Loucy (cell line): ENCODE measurements at regions not wholly inside any gene's neighbourhood (a gene's known extent, or its start where the extent isn't known, plus 50 kb on each side); places are given as distances from the start of the nearest gene placed in this dataset.

ENCODE experiments used
- CTCF ChIP-seq: fragments of 200-600 bp; sonication (generic); conservative IDR thresholded peaks from 2 replicates; pipeline ENCODE4 v1.5.1; 2014; ENCODE audit warnings: mild to moderate bottlenecking, antibody characterized with exemption, low read length
- EZH2phosphoT487 ChIP-seq: fragments of 200-600 bp; IDR thresholded peaks from 2 replicates; pipeline ENCODE4 v1.6.1; 2018; ENCODE audit warnings: antibody characterized with exemption, mild to moderate bottlenecking, moderate library complexity, borderline replicate concordance

GRCh38 chr11:36724742-36725385, 126.8 kb upstream of the RAG2 start:
- TF ChIP-seq CTCF = no peak
- TF ChIP-seq EZH2phosphoT487 = no peak
